ENCODE measurements at regions not wholly inside any gene's neighbourhood (a gene's known extent, or its start where the extent isn't known, plus 50 kb on each side); places are given as distances from the start of the nearest gene placed in this dataset.

DNA sequence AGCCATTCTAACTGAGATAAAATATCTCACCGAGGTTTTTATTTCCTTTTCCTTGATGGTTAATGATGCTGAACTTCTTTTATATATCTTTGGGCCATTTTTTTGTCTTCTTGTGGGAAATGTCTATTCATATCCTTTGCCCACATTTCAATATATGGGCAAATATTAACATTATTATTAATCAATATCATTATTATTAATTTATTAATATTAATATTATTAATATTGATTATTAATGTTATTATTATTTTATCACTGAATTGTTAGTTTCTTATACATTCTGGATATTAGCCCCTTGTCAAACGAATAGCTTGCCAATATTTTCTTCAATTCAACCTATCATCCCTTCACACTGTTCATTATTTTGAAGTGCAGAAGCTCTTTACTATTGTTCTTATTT lies 2203.6 kb downstream of the PCDH9 start:
- Histone ChIP-seq H3K9me3 (ENCODE audit: control insufficient read depth in 4 of 4, low read length in 3 of 4) (no peaks in the 10 kb centered on the region), H3K9ac (ENCODE audit: low read depth in 1 of 2, low read length in 2 of 2) (no peak overlapping the region), H3K4me3 (ENCODE audit: low read depth in 1 of 3, low read length in 3 of 3) (no peak overlapping the region), H3K4me1 (ENCODE audit: control insufficient read depth in 4 of 4, insufficient read depth in 4 of 4, low read length in 3 of 4) (no peaks in the 10 kb centered on the region), H3K27me3 (ENCODE audit: control insufficient read depth in 4 of 4, insufficient read depth in 4 of 4, low read length in 3 of 4) (no peaks in the 10 kb centered on the region), H3K36me3 (ENCODE audit: control insufficient read depth in 4 of 4, insufficient read depth in 3 of 4, low read depth in 1 of 4, low read length in 3 of 4) (no peaks in the 10 kb centered on the region), H3K27ac (ENCODE audit: low read depth in 1 of 2, low read length in 2 of 2) (no peak overlapping the region)
- TF ChIP-seq SP1 (IDR thresholded peaks at IDR 0.05): no peak
- no peak for TF ChIP-seq RXRA (IDR thresholded peaks at IDR 0.05)
- TF ChIP-seq, protein P1, sequence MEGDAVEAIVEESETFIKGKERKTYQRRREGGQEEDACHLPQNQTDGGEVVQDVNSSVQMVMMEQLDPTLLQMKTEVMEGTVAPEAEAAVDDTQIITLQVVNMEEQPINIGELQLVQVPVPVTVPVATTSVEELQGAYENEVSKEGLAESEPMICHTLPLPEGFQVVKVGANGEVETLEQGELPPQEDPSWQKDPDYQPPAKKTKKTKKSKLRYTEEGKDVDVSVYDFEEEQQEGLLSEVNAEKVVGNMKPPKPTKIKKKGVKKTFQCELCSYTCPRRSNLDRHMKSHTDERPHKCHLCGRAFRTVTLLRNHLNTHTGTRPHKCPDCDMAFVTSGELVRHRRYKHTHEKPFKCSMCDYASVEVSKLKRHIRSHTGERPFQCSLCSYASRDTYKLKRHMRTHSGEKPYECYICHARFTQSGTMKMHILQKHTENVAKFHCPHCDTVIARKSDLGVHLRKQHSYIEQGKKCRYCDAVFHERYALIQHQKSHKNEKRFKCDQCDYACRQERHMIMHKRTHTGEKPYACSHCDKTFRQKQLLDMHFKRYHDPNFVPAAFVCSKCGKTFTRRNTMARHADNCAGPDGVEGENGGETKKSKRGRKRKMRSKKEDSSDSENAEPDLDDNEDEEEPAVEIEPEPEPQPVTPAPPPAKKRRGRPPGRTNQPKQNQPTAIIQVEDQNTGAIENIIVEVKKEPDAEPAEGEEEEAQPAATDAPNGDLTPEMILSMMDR (IDR thresholded peaks at IDR 0.05; ENCODE audit: low read depth, low read length, missing input control): no peak
- TF ChIP-seq, protein P2, sequence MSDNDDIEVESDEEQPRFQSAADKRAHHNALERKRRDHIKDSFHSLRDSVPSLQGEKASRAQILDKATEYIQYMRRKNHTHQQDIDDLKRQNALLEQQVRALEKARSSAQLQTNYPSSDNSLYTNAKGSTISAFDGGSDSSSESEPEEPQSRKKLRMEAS (IDR thresholded peaks at IDR 0.05): no peak
- no peak for TF ChIP-seq YY1 (IDR thresholded peaks at IDR 0.05)
- no peak for TF ChIP-seq TAF1 (conservative IDR thresholded peaks at IDR 0.05)
- no peak for TF ChIP-seq FOXA2 (IDR thresholded peaks at IDR 0.05)
- TF ChIP-seq, protein P3, sequence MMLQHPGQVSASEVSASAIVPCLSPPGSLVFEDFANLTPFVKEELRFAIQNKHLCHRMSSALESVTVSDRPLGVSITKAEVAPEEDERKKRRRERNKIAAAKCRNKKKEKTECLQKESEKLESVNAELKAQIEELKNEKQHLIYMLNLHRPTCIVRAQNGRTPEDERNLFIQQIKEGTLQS (IDR thresholded peaks at IDR 0.05): no peak
- TF ChIP-seq NR2F2 (IDR thresholded peaks at IDR 0.05): no peak
- TF ChIP-seq, protein P4, sequence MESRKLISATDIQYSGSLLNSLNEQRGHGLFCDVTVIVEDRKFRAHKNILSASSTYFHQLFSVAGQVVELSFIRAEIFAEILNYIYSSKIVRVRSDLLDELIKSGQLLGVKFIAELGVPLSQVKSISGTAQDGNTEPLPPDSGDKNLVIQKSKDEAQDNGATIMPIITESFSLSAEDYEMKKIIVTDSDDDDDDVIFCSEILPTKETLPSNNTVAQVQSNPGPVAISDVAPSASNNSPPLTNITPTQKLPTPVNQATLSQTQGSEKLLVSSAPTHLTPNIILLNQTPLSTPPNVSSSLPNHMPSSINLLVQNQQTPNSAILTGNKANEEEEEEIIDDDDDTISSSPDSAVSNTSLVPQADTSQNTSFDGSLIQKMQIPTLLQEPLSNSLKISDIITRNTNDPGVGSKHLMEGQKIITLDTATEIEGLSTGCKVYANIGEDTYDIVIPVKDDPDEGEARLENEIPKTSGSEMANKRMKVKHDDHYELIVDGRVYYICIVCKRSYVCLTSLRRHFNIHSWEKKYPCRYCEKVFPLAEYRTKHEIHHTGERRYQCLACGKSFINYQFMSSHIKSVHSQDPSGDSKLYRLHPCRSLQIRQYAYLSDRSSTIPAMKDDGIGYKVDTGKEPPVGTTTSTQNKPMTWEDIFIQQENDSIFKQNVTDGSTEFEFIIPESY (IDR thresholded peaks at IDR 0.05): no peak
- TF ChIP-seq GABPA (IDR thresholded peaks at IDR 0.05 in 1 of 2, conservative IDR thresholded peaks at IDR 0.05 in 1 of 2): no peak
- TF ChIP-seq JUND (IDR thresholded peaks at IDR 0.05): no peak
- no peak for TF ChIP-seq EGR1 (IDR thresholded peaks at IDR 0.05; ENCODE audit: low read depth in 2 of 2)
- TF ChIP-seq, protein P5, sequence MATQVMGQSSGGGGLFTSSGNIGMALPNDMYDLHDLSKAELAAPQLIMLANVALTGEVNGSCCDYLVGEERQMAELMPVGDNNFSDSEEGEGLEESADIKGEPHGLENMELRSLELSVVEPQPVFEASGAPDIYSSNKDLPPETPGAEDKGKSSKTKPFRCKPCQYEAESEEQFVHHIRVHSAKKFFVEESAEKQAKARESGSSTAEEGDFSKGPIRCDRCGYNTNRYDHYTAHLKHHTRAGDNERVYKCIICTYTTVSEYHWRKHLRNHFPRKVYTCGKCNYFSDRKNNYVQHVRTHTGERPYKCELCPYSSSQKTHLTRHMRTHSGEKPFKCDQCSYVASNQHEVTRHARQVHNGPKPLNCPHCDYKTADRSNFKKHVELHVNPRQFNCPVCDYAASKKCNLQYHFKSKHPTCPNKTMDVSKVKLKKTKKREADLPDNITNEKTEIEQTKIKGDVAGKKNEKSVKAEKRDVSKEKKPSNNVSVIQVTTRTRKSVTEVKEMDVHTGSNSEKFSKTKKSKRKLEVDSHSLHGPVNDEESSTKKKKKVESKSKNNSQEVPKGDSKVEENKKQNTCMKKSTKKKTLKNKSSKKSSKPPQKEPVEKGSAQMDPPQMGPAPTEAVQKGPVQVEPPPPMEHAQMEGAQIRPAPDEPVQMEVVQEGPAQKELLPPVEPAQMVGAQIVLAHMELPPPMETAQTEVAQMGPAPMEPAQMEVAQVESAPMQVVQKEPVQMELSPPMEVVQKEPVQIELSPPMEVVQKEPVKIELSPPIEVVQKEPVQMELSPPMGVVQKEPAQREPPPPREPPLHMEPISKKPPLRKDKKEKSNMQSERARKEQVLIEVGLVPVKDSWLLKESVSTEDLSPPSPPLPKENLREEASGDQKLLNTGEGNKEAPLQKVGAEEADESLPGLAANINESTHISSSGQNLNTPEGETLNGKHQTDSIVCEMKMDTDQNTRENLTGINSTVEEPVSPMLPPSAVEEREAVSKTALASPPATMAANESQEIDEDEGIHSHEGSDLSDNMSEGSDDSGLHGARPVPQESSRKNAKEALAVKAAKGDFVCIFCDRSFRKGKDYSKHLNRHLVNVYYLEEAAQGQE (IDR thresholded peaks at IDR 0.05): no peak
- TF ChIP-seq HNF4G (IDR thresholded peaks at IDR 0.05): no peak
- no peak for DNase-seq (ENCODE audit: low spot score)
- 58% methylated on average over 2 of the region's 2 CpGs for WGBS

DNA sequence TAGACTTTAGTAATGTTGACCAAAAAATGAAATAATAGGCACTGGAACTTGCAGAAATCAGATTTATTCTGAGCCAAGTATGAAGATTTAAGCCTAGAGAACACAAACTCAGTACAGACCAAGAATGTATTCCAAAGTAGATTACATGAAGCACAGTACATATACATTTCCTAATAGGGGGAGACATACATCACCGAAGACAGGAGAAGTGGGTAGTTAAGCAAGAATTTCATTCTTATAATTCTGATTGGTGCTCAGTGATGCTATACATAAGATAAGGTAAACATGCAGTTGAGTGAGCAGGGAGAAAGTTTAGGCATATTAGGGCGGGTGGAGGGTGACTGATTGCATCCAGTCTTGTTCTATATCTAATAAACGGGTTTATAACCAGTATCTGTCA lies 2218.8 kb downstream of the PCDH9 start:
- H3K9me3 ChIP-seq (ENCODE audit: control insufficient read depth in 4 of 4, low read length in 3 of 4): peaks cover 0 to 3% (median 0%) of the 10 kb centered on the region in 4 donors
- H3K4me3 ChIP-seq (ENCODE audit: low read depth in 1 of 3, low read length in 3 of 3): no peak overlapping the region
- 54% methylated on average over 3 of the region's 3 CpGs for WGBS
- DNase-seq (ENCODE audit: low spot score): no peak
- H3K36me3 ChIP-seq (ENCODE audit: control insufficient read depth in 4 of 4, insufficient read depth in 3 of 4, low read depth in 1 of 4, low read length in 3 of 4): no peaks in the 10 kb centered on the region
- no peak overlapping the region for H3K9ac ChIP-seq (ENCODE audit: low read depth in 1 of 2, low read length in 2 of 2)
- H3K4me1 ChIP-seq (ENCODE audit: control insufficient read depth in 4 of 4, insufficient read depth in 4 of 4, low read length in 3 of 4): no peaks in the 10 kb centered on the region
- no peak overlapping the region for H3K27ac ChIP-seq (ENCODE audit: low read depth in 1 of 2, low read length in 2 of 2)
- no peaks in the 10 kb centered on the region for H3K27me3 ChIP-seq (ENCODE audit: control insufficient read depth in 4 of 4, insufficient read depth in 4 of 4, low read length in 3 of 4)
- TF ChIP-seq YY1 (IDR thresholded peaks at IDR 0.05): no peak
- no peak for TF ChIP-seq TAF1 (conservative IDR thresholded peaks at IDR 0.05)
- no peak for TF ChIP-seq GABPA (IDR thresholded peaks at IDR 0.05 in 1 of 2, conservative IDR thresholded peaks at IDR 0.05 in 1 of 2)
- TF ChIP-seq, protein P3 (IDR thresholded peaks at IDR 0.05): no peak
- TF ChIP-seq, protein P2 (IDR thresholded peaks at IDR 0.05): no peak
- TF ChIP-seq RAD21 (IDR thresholded peaks at IDR 0.05): no peak

All from liver (tissue), 8 donors.